ENCODE measurements at regions not wholly inside any gene's neighbourhood (a gene's known extent, or its start where the extent isn't known, plus 50 kb on each side); places are given as distances from the start of the nearest gene placed in this dataset.

DNA sequence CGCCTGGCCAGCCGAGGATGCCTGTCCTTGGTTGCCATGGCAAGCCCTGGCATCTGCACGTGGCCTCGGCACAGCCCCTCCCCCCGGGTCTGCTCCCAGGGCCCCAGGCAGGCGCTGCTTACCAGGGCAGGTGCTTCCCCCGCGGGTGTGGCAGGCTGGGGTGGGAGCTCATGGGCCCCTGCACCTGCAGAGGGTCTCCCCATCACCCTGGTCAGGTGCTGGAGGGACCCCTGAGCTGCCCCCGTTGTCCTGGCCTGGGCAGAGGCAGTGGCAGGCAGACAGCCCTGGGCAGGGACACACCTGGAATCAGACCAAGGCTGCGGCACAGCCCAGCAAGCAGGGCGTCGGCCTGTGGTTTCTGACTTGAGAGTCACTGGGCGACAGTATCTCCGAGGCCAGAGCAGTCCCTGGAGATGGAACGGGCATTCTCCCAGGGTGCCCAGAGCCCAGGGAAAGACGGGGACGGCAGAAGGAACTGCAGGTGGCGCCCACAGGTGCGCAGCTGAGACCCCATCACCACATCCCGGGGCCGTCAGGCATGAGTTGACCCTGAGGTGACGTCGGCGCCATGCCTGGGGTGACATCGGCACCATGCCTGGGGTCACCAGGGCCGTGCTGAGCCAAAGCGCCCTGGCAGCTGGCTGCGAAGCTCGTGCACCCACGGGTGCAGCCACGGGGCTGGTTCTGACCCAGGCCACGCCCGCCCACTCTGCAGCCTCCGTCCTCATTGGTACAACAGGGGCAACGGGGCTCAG, 56.1 kb upstream of the FBRSL1 start:
- H3K4me3 ChIP-seq (replicated peaks in 1 of 4; ENCODE audit: control extremely low read depth in 1 of 4, insufficient read depth in 1 of 4, low read depth in 3 of 4, low read length in 4 of 4): no peak overlapping the region
- TF ChIP-seq, protein P1, sequence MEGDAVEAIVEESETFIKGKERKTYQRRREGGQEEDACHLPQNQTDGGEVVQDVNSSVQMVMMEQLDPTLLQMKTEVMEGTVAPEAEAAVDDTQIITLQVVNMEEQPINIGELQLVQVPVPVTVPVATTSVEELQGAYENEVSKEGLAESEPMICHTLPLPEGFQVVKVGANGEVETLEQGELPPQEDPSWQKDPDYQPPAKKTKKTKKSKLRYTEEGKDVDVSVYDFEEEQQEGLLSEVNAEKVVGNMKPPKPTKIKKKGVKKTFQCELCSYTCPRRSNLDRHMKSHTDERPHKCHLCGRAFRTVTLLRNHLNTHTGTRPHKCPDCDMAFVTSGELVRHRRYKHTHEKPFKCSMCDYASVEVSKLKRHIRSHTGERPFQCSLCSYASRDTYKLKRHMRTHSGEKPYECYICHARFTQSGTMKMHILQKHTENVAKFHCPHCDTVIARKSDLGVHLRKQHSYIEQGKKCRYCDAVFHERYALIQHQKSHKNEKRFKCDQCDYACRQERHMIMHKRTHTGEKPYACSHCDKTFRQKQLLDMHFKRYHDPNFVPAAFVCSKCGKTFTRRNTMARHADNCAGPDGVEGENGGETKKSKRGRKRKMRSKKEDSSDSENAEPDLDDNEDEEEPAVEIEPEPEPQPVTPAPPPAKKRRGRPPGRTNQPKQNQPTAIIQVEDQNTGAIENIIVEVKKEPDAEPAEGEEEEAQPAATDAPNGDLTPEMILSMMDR (conservative IDR thresholded peaks at IDR 0.05 in 1 of 2, IDR thresholded peaks at IDR 0.05 in 1 of 2; ENCODE audit: low read depth in 1 of 2, low read length in 2 of 2): no peak
- no peak for TF ChIP-seq EZH2 (IDR thresholded peaks at IDR 0.05; ENCODE audit: low read length, missing control alignments)
- H3K27me3 ChIP-seq (ENCODE audit: control insufficient read depth, insufficient read depth, low read length): peaks cover 2% of the 10 kb centered on the region
- no peak overlapping the region for H2AFZ ChIP-seq (ENCODE audit: low read length)
- H3K36me3 ChIP-seq (ENCODE audit: control insufficient read depth, insufficient read depth, low read length): no peaks in the 10 kb centered on the region
- no peak overlapping the region for H3K27ac ChIP-seq (ENCODE audit: insufficient read depth, low read length)
- H3K4me1 ChIP-seq (ENCODE audit: control insufficient read depth, extremely low read depth, insufficient read depth, low read length): no peaks in the 10 kb centered on the region
- H3K79me2 ChIP-seq (ENCODE audit: control insufficient read depth, insufficient read depth, low read length): no peaks in the 10 kb centered on the region
- H4K20me1 ChIP-seq (ENCODE audit: control insufficient read depth, extremely low read depth, insufficient read depth, low read length): no peaks in the 10 kb centered on the region
- no peaks in the 10 kb centered on the region for H3K9me3 ChIP-seq (ENCODE audit: control insufficient read depth, insufficient read depth, low read depth, low read length)
- DNase-seq (ENCODE audit: low read depth in 2 of 2): no peak
- no peak overlapping the region for H3K9ac ChIP-seq (ENCODE audit: insufficient read depth, low read length)
- no peak overlapping the region for H3K4me2 ChIP-seq (ENCODE audit: extremely low read depth, insufficient read depth, low read length)

DNA sequence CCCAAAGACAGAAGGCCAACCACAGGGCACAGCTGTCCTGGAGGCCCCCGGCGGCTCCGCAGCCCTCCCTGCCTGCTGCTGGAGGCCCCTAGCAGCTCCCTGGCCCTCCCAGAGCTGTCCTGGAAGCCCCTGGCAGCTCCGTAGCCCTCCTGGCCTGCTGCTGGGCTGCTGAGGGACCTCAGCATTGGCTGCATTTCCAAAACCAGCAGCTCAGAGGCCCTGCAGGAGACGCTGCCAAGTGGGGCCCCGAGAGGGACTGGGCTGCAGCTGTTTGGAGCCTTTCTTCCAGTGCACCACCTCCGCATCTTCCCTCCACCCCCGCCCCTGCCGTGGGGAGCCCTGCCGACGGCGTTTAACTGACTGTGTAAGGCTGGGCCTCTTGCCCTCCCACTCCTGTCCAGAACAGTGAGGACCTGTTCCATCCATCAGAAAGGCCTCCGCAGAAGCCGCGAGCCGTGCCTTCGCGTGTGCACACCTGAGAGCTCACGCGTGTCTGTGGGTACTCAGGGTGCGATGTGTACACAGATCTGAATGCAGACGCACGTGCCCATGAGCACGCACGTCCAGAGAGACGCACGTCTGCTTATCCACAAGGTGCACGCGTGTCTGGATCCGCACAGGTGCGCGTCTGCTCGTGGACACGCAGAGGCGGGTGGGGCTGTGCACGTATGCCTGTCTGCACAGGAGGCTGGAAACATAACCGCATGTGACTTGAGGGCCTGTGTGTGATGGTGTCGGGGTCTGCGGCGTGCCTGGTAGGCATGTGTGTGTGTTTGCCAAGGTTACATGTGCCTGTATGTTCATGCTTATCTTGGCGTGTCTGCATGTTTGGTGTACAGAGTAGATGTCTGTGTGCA, 57.0 kb upstream of the FBRSL1 start:
- no peak overlapping the region for H3K4me3 ChIP-seq (replicated peaks in 1 of 4; ENCODE audit: control extremely low read depth in 1 of 4, insufficient read depth in 1 of 4, low read depth in 3 of 4, low read length in 4 of 4)
- no peaks in the 10 kb centered on the region for H4K20me1 ChIP-seq (ENCODE audit: control insufficient read depth, extremely low read depth, insufficient read depth, low read length)
- TF ChIP-seq EZH2 (IDR thresholded peaks at IDR 0.05; ENCODE audit: low read length, missing control alignments): no peak
- TF ChIP-seq, protein P1 (conservative IDR thresholded peaks at IDR 0.05 in 1 of 2, IDR thresholded peaks at IDR 0.05 in 1 of 2; ENCODE audit: low read depth in 1 of 2, low read length in 2 of 2): no peak
- peaks cover 2% of the 10 kb centered on the region for H3K27me3 ChIP-seq (ENCODE audit: control insufficient read depth, insufficient read depth, low read length)
- H3K9me3 ChIP-seq (ENCODE audit: control insufficient read depth, insufficient read depth, low read depth, low read length): no peaks in the 10 kb centered on the region
- no peaks in the 10 kb centered on the region for H3K36me3 ChIP-seq (ENCODE audit: control insufficient read depth, insufficient read depth, low read length)
- H3K4me1 ChIP-seq (ENCODE audit: control insufficient read depth, extremely low read depth, insufficient read depth, low read length): no peaks in the 10 kb centered on the region
- H2AFZ ChIP-seq (ENCODE audit: low read length): no peak overlapping the region
- no peak overlapping the region for H3K27ac ChIP-seq (ENCODE audit: insufficient read depth, low read length)
- peak in 1 of 2 donors; percentile 74 for DNase-seq (ENCODE audit: low read depth in 2 of 2)
- H3K9ac ChIP-seq (ENCODE audit: insufficient read depth, low read length): no peak overlapping the region
- no peak overlapping the region for H3K4me2 ChIP-seq (ENCODE audit: extremely low read depth, insufficient read depth, low read length)
- H3K79me2 ChIP-seq (ENCODE audit: control insufficient read depth, insufficient read depth, low read length): no peaks in the 10 kb centered on the region

- Histone ChIP-seq H4K20me1 (ENCODE audit: control insufficient read depth, extremely low read depth, insufficient read depth, low read length) (no peaks in the 10 kb centered on the region), H3K9ac (ENCODE audit: insufficient read depth, low read length) (no peak overlapping the region), H3K79me2 (ENCODE audit: control insufficient read depth, insufficient read depth, low read length) (no peaks in the 10 kb centered on the region), H2AFZ (ENCODE audit: low read length) (no peak overlapping the region), H3K27ac (ENCODE audit: insufficient read depth, low read length) (no peak overlapping the region), H3K4me3 (replicated peaks in 1 of 4; ENCODE audit: control extremely low read depth in 1 of 4, insufficient read depth in 1 of 4, low read depth in 3 of 4, low read length in 4 of 4) (no peak overlapping the region), H3K27me3 (ENCODE audit: control insufficient read depth, insufficient read depth, low read length) (no peaks in the 10 kb centered on the region), H3K4me1 (ENCODE audit: control insufficient read depth, extremely low read depth, insufficient read depth, low read length) (no peaks in the 10 kb centered on the region), H3K4me2 (ENCODE audit: extremely low read depth, insufficient read depth, low read length) (no peak overlapping the region), H3K9me3 (ENCODE audit: control insufficient read depth, insufficient read depth, low read depth, low read length) (no peaks in the 10 kb centered on the region), H3K36me3 (ENCODE audit: control insufficient read depth, insufficient read depth, low read length) (no peaks in the 10 kb centered on the region)
- no peak for DNase-seq (ENCODE audit: low read depth in 2 of 2)
- TF ChIP-seq EZH2 (IDR thresholded peaks at IDR 0.05; ENCODE audit: low read length, missing control alignments): no peak
- TF ChIP-seq, protein P1 (conservative IDR thresholded peaks at IDR 0.05 in 1 of 2, IDR thresholded peaks at IDR 0.05 in 1 of 2; ENCODE audit: low read depth in 1 of 2, low read length in 2 of 2): no peak
Measured at GRCh38 chr12:132432126-132432705, 57.7 kb upstream of the FBRSL1 start.

Data from fibroblast of lung (primary cell).